GM19351 (cell line): ENCODE measurements at regions not wholly inside any gene's neighbourhood (a gene's known extent, or its start where the extent isn't known, plus 50 kb on each side); places are given as distances from the start of the nearest gene placed in this dataset.

Experiments
- ATAC-seq: cut with Tn5 transposase; IDR thresholded peaks from one replicate; pipeline ENCODE4 v1.9.1; 2021; ENCODE audit warnings: mild to moderate bottlenecking, moderate library complexity; ENCODE audit not compliant: unreplicated experiment

GRCh38 chr13:64075543-64076271 is 2660.1 kb upstream of the PCDH20 start:
- no peak for ATAC-seq

GRCh38 chr13:64074971-64075474 is 2659.4 kb upstream of the PCDH20 start:
- no peak for ATAC-seq

GRCh38 chr13:64073203-64073602 is 2657.6 kb upstream of the PCDH20 start:
- no peak for ATAC-seq

GRCh38 chr13:64071352-64071751 is 2655.7 kb upstream of the PCDH20 start:
- ATAC-seq: no peak

- no peak for ATAC-seq
Observed at GRCh38 chr13:64069892-64070291, 2654.2 kb upstream of the PCDH20 start.

GRCh38 chr13:64066711-64067110 is 2651.1 kb upstream of the PCDH20 start:
- no peak for ATAC-seq

GRCh38 chr13:64061649-64062048 is 2646.0 kb upstream of the PCDH20 start:
- ATAC-seq: no peak

- ATAC-seq: no peak
Observed at GRCh38 chr13:64057372-64058020, 2641.8 kb upstream of the PCDH20 start.

GRCh38 chr13:64054321-64054720 is 2638.7 kb upstream of the PCDH20 start:
- no peak for ATAC-seq

- ATAC-seq: no peak
Observed at GRCh38 chr13:64052521-64052920, 2636.9 kb upstream of the PCDH20 start.

- no peak for ATAC-seq
Observed at GRCh38 chr13:64051278-64051677, 2635.6 kb upstream of the PCDH20 start.

- no peak for ATAC-seq
Observed at GRCh38 chr13:64041296-64041695, 2625.6 kb upstream of the PCDH20 start.

GRCh38 chr13:64033921-64034320 is 2618.3 kb upstream of the PCDH20 start:
- ATAC-seq: no peak

GRCh38 chr13:64029343-64030093 is 2613.9 kb upstream of the PCDH20 start:
- no peak for ATAC-seq

- no peak for ATAC-seq
Observed at GRCh38 chr13:64028551-64028950, 2612.9 kb upstream of the PCDH20 start.

- ATAC-seq: no peak
Observed at GRCh38 chr13:64020126-64020525, 2604.5 kb upstream of the PCDH20 start.

- ATAC-seq: no peak
Observed at GRCh38 chr13:64007339-64007738, 2591.7 kb upstream of the PCDH20 start.

- ATAC-seq: no peak
Observed at GRCh38 chr13:64000321-64000720, 2584.7 kb upstream of the PCDH20 start.

GRCh38 chr13:63999614-64000305 is 2584.1 kb upstream of the PCDH20 start:
- ATAC-seq: no peak

- ATAC-seq: no peak
Observed at GRCh38 chr13:63983366-63983765, 2567.7 kb upstream of the PCDH20 start.

- ATAC-seq: no peak
Observed at GRCh38 chr13:63979951-63980350, 2564.3 kb upstream of the PCDH20 start.
